Stimulated activated CD4-positive, alpha-beta T cell treated with anti-CD3 and anti-CD28 coated beads, Interleukin-15, amount 100 ng/mL, for 48 hours (primary cell): ENCODE measurements at regions not wholly inside any gene's neighbourhood (a gene's known extent, or its start where the extent isn't known, plus 50 kb on each side); places are given as distances from the start of the nearest gene placed in this dataset.

Experiments
- DNase-seq, 2 donors: peaks; one replicate each; pipeline ENCODE4 v3.0.0-alpha.2; 2020; ENCODE audit warnings: low read depth in 2 of 2

DNA sequence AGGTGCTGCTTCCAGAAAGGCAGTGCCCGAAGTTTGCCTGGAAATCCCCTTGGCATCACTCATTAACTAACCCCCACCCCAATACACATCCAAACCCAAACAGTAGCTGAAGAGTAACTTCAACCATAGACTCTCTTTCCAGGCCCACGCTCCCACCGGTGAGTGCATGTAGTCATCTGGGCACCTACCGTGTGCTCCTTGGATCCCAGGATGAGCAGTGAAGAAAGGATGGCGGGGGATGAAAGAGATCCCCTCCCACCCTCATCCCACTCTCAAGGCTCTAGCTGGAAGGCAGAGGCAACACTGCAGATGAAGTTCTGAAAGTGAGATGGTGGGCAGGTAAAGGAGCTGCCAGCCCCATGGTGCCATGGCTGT is 305.0 kb downstream of the SOX9 start:
- no peak for DNase-seq

- no peak for DNase-seq
Measured at GRCh38 chr17:72426321-72426720, 305.5 kb downstream of the SOX9 start.

DNA sequence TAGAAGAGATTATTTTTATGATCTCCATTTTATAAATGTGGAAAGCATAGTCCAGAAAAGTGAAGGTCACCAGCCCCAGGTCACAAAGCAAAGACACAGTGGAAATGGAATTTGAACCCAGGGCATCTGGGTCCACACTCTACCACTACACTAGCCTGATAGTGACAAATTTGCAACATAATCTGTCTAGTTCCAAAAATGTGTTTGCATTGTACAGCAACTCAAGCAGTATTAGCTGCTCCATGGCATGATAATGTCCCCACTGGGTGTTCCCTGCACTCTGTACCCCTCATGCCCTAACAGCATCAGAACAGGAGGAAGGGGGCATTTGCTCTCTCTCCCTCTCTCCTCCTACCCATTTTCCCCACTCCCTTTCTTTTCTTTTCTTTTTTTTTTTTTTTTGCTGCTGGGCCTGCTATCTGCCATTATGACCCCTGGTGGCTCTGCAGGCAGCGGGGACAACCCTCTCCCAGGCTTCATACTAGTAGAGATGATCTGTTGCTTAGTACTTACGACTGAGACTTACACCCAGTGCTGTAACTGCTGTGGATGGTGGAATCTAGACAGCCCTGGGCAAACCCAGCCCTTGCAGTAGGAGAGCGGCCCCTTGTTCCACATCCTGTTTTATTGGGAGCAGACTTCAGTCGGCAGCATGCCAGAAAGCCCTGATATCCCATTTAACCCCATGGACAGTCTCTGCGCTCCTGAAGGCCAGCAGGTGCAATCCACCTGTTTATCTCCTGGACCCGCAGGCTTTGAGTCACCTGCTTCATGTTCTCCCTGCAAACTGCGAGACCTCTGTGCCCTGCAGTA is 306.3 kb downstream of the SOX9 start:
- no peak for DNase-seq

DNA sequence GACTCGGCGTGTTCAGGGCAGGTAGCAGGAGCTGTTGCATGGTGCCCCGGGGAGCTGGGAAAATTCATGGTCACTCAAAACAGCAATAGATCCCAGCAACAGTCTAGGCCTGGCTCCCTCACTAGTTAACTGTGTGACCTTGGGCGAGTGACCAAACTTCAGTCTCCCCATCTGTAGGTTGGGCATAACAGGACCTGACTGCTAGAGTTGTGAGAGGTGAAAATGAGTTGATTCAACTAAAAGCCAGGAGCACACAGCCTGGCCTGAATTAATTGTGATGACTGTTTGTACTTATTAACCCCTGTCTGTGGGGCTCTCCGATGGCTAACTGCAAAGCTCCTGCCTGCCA is 306.9 kb downstream of the SOX9 start:
- no peak for DNase-seq

- DNase-seq, result no peak
Measured at GRCh38 chr17:72429066-72429638, 308.3 kb downstream of the SOX9 start.

DNA sequence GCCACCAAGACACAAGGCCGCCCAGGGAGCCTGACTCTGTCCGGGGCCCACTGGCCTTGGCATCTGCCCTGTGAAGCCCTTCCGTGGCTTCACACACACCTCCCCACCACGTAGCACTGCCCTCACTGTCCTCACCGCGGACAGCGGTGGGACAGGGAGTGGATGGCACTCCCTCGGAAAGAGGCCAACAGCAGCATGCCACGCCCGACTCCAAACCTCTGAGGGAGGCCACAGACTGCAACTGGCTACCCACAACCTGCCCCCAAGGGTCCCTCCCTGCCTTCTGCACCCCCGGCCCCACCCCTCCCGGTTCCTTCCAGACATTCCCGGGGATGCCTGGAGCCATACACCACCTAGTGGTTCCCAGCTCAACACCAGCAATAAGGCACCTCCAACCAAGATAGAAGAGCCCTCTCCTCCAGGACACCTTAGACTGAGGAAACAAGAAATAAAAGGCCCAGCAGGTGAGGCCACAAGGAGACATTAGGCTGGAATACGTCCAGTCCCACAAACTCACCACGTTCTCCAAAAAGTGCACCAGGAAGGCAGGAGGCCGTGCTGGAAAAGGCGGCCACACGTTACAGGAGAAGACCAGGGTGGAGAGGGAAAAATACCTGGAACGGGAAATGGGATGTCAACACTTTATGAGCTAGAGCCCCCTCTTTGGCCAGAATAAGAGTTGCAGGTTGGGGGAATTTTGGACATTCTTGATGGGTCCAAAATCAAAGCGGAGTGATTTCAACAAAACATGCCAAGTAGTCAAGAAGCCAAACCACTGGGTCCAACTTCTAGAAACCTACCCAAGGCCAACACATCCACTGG is 310.0 kb downstream of the SOX9 start:
- DNase-seq, result no peak

- DNase-seq, result no peak
Measured at GRCh38 chr17:72432143-72432621, 311.4 kb downstream of the SOX9 start.

- no peak for DNase-seq
Measured at GRCh38 chr17:72432881-72433280, 312.1 kb downstream of the SOX9 start.

- DNase-seq, result no peak
Measured at GRCh38 chr17:72433797-72434196, 313.0 kb downstream of the SOX9 start.

- DNase-seq, result no peak
Measured at GRCh38 chr17:72434581-72434980, 313.8 kb downstream of the SOX9 start.

DNA sequence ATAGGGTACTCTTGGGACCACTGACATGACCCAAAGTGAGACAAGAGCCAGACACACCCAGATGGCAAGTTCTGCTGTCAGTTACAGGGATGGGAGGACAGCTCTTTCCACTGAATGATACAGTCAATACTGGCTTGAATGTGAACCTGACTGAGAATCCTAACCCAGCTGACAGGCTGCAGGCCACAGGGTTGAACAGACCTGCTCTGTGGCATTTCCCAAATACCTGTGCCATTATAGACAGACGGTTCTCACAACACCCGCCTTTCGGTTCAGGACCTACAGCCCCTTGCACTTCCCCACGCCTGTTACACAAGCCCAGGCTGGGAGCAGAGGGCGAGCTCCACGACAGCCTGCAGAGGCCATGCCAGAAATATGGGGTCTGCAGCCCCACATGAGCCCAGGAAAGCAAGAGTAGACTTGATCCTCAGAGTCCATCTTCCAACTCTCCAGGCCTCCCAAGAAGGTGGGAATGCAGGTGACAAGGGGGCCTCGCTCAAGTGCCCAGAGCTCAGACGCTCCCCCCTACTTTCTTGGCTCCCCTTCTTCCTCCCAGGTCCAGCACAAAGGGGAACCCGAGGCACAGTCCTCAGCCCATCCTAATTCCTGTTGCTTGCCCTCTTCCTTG is 314.3 kb downstream of the SOX9 start:
- no peak for DNase-seq

DNA sequence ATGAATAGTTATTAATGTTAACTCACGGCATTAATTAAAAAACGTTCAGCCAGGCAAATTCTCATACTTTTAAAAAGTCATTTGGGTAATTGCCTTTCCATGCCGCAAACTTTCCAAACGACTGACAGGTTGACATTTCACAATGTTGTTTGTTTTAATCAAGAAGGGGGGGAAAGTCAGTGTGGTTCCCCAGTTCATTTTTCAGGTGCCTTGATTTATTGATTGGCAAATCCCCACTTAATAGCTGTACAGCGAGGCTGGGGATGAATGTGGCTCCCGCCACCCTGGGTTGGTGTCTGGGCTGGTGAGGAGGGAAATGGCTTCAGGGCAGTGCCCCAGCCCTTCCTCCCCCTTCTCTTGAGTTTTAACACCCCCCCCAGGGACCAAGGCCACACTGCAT is 318.0 kb downstream of the SOX9 start:
- DNase-seq, result no peak

- no peak for DNase-seq
Measured at GRCh38 chr17:72439893-72440502, 319.2 kb downstream of the SOX9 start.

- DNase-seq, result no peak
Measured at GRCh38 chr17:72440961-72441360, 320.1 kb downstream of the SOX9 start.

DNA sequence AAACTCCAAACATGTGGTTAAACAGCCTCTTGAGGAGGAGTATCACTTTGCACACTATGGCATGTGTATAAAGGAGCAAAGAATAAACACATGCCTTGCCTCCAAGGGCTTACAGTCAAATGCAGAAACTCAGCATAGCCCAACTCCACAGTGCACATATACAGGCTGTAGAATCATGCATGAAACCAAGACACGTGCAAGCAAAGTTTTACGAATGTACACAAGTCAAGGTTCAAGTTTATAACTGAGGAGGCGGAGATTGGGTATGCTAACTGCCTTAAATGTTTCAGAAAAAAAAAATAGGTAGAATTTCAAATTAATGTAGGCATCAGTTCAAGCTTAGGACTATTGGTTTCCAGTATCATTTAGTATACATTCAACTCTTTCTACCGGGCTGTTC is 321.1 kb downstream of the SOX9 start:
- no peak for DNase-seq

- DNase-seq, result no peak
Measured at GRCh38 chr17:72444517-72445054, 323.8 kb downstream of the SOX9 start.

DNA sequence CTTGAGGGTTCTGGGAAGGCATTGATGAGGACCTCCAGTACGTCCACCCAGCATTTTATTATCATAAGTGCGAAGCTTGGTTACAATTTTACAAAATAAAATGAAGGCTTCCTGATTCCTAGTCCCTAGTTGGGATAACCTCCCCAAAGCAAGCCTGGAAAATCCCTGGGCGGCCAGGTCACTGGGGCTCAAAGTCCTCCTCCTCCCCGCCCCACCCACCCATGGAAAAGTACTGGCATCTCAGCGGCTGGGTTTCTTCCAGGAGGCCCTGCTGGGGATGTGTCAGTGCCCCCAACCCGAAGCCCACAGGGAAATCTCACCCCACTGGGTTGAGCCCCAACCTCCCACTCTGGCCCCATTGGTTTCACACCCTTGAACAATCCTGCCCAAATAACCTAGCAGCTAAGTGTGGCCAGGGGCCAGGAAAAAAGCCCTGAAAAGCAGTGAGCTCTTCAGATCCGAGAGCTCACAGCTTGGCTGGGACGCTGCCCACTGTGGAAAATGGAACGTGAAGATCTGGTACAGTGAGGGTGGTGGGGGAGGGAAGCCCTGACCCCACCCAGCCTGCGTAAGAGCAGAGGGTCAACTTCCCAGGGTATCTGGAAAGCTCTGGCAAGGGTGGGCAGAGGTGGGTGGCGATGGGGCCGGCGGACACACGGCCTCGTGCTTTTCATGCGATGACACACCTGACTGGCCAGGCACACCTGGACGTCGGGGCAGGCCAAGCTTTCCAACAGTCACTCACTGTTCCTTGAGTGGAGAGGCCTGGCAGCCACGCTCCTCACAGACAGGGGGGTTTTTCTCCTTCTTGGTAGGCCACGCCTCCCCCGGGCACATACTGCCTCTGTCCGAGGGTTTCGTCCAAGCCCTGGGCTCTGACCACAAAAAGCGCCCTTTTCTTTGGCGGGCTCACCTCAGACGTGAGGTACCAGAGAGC is 324.5 kb downstream of the SOX9 start:
- no peak for DNase-seq

- DNase-seq, result no peak
Measured at GRCh38 chr17:72446118-72446517, 325.3 kb downstream of the SOX9 start.

GRCh38 chr17:72446525-72447250 is 325.9 kb downstream of the SOX9 start:
- DNase-seq, result no peak

DNA sequence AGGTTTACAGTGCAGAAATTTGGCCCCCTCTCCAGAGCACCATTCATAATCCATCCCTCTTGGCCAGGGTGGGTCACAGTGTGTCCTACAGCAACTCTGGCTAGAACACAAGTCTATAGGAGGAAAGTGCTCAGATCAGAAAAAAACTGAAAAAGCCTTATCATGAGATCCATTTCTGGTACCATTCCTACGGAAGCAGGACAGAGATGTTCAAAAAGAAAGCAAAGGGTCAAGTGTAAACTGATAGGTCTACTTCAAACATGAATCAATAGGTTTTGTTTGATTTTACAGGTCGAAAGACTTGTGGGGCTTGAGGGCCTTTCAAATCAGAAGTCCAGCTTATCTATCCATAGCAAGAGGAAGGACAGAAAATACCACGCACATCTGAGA is 326.4 kb downstream of the SOX9 start:
- no peak for DNase-seq
